A204.1 (cell line): ENCODE measurements at regions not wholly inside any gene's neighbourhood (a gene's known extent, or its start where the extent isn't known, plus 50 kb on each side); places are given as distances from the start of the nearest gene placed in this dataset.

Source experiments
- FAIRE-seq: peaks from 2 replicates; lab custom pipeline; 2012; peaks lifted over from hg19 to GRCh38; lab: Jason Lieb, UNC

DNA sequence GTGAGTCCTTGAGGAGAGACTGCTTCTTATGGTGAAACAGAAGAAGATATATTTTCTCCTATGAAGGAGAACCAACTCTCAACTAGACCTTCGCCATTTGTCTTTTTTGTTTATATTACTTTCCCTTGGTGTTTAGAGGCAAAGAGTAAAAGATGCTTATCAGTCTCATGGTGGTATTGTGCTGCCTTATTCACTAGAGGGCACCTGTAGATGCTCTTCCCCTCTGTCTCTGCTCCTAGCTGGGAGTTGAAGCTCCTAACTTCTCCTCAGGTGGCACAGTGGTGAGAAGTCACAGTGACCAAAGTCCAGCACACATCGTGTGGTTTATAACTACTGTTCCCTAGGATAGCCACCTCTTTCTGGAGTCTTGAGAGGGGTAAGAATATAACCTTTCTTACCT, 1359.6 kb downstream of the PLA2G4A start:
- no peak for FAIRE-seq

DNA sequence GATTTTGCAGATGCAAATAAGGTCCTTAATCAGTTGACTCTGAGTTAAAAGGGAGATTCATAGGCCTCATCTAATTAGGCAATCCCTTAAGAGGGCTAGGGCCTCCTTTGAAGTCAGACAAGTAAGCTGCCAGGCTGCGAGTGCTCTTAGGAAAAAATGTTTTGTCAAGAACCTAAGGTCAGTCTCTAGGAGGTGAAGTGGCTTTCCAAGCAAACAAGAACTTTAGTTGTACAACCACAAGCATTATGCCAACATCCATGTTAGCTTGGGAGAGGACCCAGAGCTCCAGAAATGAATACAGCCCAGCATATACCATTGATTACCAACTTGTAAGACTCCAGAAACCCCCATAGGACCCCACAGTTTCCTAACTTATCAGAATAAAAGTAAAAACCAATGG, 1366.2 kb downstream of the PLA2G4A start:
- FAIRE-seq = no peak

DNA sequence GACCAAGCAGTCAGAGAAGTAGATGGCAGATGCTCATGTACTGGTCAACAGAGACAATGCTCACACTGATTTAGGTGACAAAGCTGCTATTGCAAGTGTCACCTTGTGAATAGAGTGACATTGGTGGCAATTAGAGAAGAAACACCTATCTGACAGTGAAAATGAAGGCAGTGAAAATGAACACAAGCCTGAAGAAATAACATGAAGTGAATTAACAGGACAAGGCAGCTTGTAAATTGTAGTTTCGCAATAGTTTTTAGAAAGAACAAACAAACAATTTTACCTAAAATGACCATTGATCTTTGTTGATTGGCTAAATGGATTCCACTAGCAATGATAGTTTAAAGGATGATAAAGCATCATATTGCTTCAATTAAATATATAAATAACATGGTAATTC, 1389.5 kb downstream of the PLA2G4A start:
- FAIRE-seq = no peak

DNA sequence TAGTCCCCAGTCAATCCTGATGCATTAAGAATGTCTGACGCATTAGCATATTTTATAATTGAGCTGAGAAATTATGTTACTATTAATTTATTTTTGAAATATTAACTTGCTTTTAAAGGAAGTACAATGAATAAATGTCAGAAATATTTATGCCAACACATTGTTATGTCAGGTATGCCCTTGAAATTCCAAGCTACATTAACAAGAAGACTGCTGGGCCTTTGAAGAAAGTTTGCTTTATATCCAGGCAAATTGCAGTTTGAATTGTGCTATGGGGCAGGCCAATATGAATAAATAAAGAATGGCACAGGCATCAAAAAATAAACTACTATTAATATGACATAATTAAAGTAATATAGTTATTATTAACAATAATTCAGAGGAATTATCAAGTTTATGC, 1391.3 kb downstream of the PLA2G4A start:
- no peak for FAIRE-seq

DNA sequence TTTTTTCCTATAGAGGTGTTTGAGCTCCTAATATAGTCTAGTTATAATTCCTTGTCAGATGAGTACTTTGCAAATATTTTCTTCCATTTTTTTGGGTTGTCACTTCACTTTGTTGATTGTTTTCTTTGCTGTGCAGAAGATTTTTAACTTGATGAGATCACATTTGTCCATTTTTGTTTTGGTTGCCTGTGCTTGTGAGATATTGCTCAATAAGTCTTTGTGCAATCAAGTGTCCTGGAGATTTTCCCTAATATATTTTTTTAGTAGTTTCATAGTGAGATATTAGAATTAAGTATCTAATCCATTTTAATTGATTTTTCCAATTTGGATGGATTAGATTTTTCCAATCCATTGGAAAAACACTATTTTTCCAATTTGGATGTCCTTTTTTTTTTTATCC, 1395.5 kb downstream of the PLA2G4A start:
- no peak for FAIRE-seq

DNA sequence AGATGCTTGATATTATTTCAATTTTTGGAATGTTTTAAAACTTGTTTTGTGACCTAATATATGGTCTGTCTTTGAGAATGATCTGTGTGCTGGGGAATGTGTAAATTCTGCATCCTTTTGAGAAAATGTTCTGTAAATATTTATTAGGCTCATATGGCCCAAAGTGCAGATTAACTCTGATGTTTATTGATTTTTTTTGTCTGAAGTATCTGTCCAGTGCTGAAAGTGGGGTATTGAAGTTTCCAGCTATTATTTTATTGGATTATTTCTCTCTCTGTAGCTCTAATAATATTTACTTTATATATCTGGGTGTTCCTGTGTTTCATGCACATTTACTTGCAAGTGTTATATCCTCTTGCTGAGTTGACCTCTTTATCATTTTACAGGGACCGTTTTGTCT, 1397.2 kb downstream of the PLA2G4A start:
- FAIRE-seq = no peak

DNA sequence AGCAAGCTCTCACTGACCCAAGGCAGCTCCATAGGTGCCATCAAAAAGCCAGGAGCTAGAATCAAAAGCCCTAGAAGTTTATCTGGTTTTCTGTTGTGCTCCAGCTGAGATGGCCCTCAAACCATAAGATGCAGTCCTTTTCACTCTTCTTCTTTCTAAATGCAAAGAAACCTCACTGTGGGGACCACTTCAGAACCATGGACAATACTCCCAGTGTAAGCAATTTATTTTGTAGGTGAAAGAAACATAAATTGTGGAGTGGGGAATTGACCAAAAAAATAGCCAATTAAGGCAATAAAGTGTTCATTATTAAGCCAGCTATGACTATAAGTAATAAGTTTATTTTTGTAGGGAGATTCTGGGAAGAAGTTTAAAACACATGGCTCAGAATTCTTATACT, 1399.9 kb downstream of the PLA2G4A start:
- no peak for FAIRE-seq

DNA sequence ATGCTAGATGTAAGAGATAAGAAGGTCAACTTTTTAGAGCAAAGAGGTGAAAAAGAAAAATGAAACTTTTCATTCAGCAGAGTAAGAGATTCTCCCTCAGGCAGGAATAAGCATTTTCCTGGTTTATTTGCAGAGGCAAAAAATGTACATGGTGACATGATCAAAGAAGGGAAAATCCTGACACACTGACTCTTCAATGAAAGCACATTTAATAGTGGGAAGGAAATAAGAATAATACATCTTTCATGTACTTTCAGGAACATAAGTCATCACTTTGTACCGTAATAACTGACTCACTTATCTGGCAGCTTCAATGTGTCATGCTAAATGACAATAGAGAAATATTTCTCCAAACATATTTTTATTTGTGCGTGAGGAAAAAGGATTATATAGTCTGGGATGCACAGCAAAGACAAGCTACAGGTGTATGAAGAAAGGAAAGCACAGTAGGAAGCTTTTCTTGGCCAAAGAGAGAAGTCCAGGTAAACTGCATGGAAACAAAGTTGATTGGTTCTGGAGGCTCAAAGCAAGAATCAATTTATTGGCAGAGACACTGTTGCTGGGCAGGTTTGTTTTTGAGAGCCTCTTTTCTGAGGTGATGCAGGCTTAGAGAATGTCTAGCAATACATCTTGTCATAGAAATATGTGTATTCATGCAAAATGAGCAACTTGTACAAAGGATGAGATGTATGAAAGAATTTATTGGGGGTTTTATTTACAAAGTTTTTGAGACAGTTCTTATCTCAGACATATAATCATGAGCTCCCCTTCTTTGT, 1409.0 kb downstream of the PLA2G4A start:
- FAIRE-seq = no peak

DNA sequence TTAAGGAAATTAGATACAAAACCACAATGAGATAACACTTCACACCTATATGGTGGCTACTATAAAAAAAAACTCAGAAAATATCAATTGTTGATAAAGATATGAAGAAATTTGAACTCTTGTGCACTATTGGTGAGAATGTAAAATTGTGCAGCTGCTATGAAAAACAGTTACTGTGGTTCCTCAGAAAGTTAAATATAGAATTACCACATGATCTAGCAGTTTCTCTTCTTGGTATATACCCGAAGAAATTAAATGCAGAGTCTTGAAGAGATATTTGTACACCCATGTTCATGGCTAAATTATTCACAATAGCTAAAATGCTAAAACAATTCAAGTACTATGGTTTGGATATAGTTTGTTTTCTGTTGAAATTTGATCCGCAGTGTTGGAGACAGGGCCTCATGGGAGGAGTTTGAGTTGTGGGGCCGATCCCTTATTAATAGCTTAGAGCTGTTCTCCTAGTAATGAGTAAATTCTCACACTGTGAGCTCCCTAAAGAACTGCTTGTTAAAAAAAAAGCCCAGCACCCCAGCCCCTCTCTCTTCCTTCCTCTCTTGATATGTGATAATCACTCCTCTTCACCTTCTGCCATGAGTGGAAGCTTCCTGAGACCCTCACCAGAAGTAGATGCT, 1412.1 kb downstream of the PLA2G4A start:
- no peak for FAIRE-seq

DNA sequence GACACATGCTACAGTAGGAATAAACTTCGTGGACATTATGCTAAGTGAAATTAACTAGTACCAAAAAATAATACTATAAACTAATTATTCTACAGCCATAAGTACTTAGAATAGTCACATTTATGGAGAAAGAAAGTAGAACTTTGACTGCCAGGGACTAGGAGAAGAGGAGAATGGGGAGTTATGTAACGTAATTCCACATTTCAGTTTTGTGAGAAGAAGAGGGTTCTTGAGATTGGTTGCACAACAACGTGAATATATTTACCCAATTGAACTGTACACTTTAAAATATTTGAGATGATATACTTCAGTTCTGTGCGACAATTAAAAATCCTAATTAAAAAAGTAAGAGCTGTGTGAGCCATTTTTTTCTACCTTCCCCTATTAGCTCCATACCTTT, 1412.9 kb downstream of the PLA2G4A start:
- no peak for FAIRE-seq

DNA sequence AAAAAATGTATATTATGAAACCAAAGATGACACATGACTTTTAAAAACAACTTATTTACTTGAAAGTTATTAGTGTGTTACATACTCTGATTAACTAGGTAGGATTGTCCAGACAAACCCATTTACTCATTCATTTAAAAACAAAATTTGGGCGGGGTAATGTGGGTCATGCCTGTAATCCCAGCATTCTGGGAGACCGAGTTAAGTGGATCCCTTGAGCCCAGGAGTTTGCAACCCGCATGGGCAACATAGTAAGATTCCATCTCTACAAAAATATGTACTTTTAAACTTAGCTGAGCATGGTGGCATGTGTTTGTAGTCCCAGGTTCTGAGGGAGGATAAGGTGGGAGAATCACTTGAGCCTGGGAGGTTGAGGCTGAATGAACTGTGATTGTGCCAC, 1414.7 kb downstream of the PLA2G4A start:
- no peak for FAIRE-seq

DNA sequence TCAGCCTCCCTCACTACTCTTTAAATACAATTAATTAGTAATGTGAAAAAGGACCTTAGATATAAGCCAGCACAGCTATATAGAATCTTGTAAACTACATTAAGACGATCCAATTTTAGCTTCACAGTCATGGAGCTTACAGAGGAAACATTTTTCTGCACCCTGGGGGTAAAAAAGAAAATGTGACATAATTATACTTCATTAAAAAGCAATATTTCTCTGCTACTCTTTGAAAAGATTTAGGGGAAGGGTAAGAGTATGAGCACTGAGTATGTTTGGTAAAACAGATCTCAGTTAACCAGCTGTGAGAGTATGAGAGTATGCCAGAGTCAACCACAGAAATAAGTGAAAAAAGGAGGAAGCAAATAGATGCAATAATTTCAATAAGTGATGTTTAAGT, 1415.9 kb downstream of the PLA2G4A start:
- FAIRE-seq = no peak

DNA sequence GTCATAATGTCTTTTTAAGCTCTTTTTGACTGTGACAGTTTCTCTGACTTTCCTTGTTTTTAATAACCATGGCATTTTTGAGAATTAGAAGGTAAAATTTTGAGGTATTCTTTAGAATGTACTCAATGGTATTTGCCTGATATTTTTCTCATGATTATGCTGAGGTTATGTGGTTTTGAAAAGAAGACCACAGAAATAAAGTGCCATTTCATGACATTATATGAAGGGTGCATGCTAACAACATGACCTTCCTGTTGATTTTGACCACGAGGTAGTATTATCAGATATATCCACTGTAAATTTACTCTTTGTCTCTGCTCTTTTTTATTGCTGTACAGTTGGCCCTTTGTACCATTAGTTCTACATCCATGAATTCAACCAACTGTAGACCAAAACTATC, 1418.5 kb downstream of the PLA2G4A start:
- FAIRE-seq = no peak

DNA sequence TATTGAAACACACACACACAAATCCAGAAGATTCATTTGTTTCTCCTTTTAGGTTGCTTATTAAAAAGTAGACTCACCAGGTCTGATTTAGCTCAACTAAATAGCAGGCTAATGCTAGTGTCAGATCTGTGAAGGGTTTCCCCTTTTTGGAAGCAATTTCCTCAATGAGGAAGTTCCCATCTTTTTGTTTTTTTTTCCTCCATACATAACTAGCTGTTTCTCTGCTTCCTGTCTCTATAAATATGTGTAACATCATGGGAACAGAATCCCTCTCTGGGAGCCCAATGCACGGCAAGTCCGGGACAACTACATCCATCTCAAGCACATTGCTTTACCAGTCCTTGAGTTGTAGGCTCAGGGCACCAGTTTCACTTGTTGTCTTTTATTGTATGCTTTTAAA, 1421.1 kb downstream of the PLA2G4A start:
- FAIRE-seq = no peak

DNA sequence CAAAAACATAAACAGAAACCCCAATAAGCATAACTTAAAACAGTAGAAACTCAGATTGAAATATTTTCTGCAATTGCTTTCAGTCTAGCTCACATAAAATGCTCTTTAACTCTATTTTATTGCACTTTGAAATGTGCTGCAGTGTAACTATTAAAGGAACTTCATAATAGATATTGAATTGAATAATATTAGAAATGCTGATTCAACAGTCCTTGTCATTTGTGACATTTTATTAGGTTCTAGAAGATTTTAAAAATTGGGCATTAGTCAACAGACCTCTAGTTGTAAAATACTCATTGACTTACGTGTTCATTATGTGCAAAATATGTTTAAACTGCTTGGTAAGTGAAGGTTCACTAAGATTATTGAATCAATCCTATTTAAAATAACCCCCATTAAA, 1422.3 kb downstream of the PLA2G4A start:
- FAIRE-seq = no peak

DNA sequence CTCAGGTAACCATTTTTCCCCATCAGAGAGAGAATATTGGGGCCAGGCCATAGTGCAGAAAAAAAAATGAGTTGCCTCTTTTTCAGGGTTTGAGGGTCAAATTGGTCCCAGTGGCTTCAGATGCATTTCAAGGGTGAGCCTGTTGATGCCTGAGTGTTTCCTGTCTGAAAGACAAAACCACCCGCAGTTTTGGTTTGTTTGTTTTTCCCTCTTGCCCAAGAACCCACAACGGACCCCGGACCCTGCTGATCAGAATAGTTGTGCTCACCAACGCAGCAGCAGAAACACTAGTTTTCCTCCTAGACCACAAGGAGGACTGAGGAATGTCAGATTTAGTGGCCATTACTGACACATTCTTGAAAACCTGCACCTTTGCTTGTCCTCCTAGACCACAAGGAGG, 1433.1 kb downstream of the PLA2G4A start:
- no peak for FAIRE-seq

DNA sequence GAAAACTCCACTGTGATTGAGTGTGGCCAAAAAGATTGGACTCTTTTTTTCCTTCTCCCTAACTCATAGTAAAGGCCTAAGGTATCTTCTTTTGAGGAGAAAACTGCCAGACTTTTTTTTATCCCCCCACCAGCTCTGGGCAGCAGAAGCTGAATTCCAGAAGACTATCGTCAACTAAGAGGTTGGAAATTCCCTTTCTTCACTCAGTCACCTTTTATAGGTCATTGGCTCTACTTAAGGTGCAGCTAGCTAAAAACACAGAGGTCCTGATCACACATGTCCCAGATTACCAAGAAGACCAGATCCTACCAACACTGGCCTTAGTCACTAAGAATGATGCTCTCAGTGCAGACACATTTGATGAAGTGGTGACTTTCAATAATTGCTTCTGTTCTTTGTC, 1441.2 kb downstream of the PLA2G4A start:
- no peak for FAIRE-seq

DNA sequence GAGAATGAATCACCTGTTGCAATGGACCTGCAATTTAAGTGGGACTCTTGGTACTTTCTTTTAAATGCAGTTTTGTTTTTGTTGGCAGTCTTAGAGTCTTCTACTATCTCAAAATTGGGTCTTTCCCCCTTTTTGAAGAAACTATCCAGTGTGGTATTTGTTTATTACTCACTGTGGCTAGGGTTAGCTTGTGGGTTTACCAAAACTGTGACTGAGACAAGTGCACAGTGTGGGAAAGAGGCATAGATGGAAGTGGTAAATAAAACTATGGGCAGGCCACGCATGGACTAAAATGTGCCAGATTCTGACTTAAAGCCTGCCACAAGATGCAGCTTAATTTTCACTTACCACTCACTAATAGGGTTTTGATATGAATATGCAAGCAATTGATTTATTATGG, 1441.7 kb downstream of the PLA2G4A start:
- FAIRE-seq = no peak

DNA sequence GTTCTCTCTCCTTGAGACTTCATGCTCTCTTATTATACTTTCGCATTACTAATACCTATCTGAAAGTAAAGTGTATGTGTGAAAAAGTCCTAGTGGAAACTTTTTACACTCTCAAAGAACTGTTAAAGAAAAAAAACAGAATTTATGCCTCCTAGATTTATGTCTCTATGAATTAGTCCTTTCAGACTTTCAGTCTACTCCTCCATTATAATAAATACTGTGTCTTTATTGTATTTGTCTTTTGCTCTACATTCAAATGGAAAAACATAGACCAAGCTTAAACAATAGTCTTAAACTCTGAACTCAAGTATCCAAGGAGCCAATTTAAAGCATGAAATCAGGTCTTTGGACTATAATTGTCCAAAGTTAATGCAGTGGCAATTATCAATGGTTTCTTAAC, 1449.0 kb downstream of the PLA2G4A start:
- FAIRE-seq = no peak

DNA sequence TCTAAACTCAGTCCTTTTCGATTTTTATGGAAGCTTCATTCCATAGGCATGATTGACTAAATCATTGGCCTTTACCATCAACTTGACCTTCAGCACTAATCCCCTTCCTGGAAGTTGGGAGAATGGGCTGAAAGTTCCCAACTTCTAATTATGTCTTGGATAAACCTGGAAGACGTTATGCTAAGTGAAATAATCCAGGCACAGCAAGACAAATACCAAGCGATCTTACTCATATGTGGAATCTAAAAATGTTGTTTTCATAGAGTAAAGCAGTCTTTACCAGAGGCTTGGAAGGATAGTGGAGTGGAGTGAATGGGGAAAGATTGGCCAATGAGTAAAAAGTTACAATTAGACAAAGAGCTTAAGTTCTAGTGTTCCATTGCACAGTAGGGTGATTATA, 1453.2 kb downstream of the PLA2G4A start:
- no peak for FAIRE-seq

DNA sequence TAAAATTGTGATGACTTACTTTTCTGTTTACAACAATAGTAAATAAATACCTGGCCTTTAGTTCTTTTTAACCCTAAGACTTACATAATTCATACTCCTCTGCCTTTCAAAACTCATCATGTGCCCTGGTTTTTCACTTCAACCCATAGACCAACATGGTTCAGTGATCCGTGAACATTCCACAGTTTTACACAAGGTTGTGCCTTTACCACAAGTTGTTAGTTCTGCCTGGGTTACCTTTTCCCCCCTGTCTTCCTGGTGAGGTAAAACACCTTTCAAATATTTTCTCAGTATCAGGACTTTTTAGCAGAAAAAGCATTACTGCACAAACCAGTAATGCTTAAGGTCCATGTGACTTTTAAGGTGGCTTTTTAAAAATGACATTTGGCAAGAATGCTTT, 1466.4 kb downstream of the PLA2G4A start:
- no peak for FAIRE-seq

DNA sequence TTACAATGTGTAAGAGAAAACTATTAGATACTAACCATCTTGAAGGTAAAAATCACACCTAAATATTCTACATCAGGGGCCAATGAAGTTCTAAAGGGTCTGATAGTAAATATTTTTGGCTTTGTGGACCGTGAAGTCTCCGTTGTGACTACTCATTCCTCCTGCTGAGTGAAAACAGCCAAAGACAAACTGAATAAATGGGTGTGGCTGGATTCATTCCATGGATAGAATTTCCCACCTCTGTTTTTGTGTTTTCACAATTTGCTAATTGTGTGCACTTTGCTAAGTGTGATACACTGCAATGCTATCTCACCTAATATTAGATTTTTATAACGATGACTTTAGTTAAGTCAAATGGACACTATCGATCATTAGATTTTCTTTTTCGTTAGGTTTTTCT, 1474.0 kb downstream of the PLA2G4A start:
- no peak for FAIRE-seq

DNA sequence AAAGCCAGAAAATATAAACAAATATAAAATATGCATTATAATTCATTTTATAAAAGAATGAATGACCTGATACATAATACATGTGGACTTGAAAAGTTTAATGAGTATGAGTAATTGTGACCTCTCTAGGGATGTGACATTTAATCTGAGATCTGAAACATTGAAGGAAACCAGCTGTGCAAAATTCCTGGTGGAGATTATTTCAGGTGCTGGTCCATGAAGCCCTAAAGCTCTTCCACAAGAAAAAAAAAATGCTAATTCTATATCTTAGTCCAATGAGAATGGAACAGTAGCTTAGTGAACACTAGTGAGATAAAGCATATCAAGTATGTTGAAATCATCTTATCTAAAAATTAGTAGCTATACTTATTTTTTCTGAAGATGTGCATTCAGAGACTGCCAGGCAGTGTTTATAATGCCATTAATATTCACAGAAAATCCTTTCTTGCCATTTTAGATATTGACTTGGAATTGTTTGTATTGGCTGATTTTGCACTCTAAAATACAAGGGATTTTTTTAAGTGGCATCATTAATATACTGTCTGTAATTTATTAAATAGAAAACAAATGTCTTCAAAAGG, 1485.9 kb downstream of the PLA2G4A start:
- FAIRE-seq = no peak

DNA sequence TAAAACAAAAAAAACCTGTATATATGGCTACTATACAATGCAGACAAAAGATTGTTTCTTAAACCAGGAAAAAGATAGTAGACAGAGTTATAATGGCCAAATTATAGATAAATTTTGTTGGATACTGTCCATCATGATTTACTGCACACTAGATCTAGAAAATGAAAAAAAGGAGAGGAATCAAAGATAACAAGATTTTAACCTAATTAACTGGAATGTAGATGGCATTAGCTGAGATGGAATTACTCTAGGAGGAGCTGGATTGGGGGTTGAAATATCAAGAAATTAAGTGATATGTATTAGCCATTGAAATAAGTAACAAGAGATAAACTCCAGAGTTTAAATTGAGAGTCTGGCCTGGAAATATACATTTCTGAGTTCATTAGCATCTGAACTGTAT, 1489.1 kb downstream of the PLA2G4A start:
- FAIRE-seq = no peak
